HEK293 (cell line): ENCODE measurements at regions not wholly inside any gene's neighbourhood (a gene's known extent, or its start where the extent isn't known, plus 50 kb on each side); places are given as distances from the start of the nearest gene placed in this dataset.

Experiments
- KLF9 ChIP-seq: fragments of 450-650 bp; formaldehyde crosslinking; IDR thresholded peaks from 2 replicates; pipeline ENCODE4 v1.5.1; 2016; ENCODE audit warnings: missing biosample characterization, missing genetic modification characterization, low read depth
- MEIS1 ChIP-seq: sonication (generic); formaldehyde crosslinking; IDR thresholded peaks from 2 replicates; pipeline ENCODE4 v1.8.1; 2022; ENCODE audit warnings: missing genetic modification reagents, mild to moderate bottlenecking, borderline replicate concordance
- ZBTB1 ChIP-seq: fragments of 450-650 bp; formaldehyde crosslinking; IDR thresholded peaks from 2 replicates; pipeline ENCODE4 v1.5.1; 2016; ENCODE audit warnings: missing biosample characterization, missing genetic modification characterization
- ZBTB21 ChIP-seq: fragments of 450-650 bp; formaldehyde crosslinking; IDR thresholded peaks from 2 replicates; pipeline ENCODE4 v1.5.1; 2017; ENCODE audit warnings: missing biosample characterization, missing genetic modification characterization
- ZBTB7A ChIP-seq: fragments of 450-650 bp; formaldehyde crosslinking; IDR thresholded peaks from 2 replicates; pipeline ENCODE4 v1.5.1; 2016; ENCODE audit warnings: low read depth, missing biosample characterization, missing genetic modification characterization
- ZNF391 ChIP-seq: fragments of 450-650 bp; formaldehyde crosslinking; IDR thresholded peaks from 2 replicates; pipeline ENCODE4 v1.5.1; 2016; ENCODE audit warnings: low read depth, missing biosample characterization, missing genetic modification characterization, borderline replicate concordance
- ZNF558 ChIP-seq: fragments of 450-650 bp; formaldehyde crosslinking; IDR thresholded peaks from 2 replicates; pipeline ENCODE4 v1.5.1; 2016; ENCODE audit warnings: missing biosample characterization, missing genetic modification characterization
- ZNF660 ChIP-seq: fragments of 450-650 bp; IDR thresholded peaks from 2 replicates; pipeline ENCODE4 v1.5.1; 2018; ENCODE audit warnings: missing biosample characterization, mild to moderate bottlenecking, missing genetic modification characterization
- TF ChIP-seq, protein P1 (sequence below): fragments of 450-650 bp; formaldehyde crosslinking; IDR thresholded peaks from 2 replicates; pipeline ENCODE4 v1.5.1; 2016; ENCODE audit warnings: missing biosample characterization, missing genetic modification characterization
- TF ChIP-seq, protein P2 (sequence below): fragments of 450-650 bp; IDR thresholded peaks from 2 replicates; pipeline ENCODE4 v1.5.1; 2018; ENCODE audit warnings: missing biosample characterization, mild to moderate bottlenecking, missing genetic modification characterization
- TF ChIP-seq, protein P3 (sequence below): fragments of 450-650 bp; formaldehyde crosslinking; IDR thresholded peaks from 2 replicates; pipeline ENCODE4 v1.5.1; 2016; ENCODE audit warnings: missing biosample characterization, missing genetic modification characterization
- TF ChIP-seq, protein P4 (sequence below): fragments of 450-650 bp; formaldehyde crosslinking; IDR thresholded peaks from 2 replicates; pipeline ENCODE4 v1.5.1; 2017; ENCODE audit warnings: missing biosample characterization, missing genetic modification characterization
- TF ChIP-seq, protein P5 (sequence below): fragments of 450-650 bp; formaldehyde crosslinking; IDR thresholded peaks from 2 replicates; pipeline ENCODE4 v1.5.1; 2017; ENCODE audit warnings: missing biosample characterization, missing genetic modification characterization

DNA sequence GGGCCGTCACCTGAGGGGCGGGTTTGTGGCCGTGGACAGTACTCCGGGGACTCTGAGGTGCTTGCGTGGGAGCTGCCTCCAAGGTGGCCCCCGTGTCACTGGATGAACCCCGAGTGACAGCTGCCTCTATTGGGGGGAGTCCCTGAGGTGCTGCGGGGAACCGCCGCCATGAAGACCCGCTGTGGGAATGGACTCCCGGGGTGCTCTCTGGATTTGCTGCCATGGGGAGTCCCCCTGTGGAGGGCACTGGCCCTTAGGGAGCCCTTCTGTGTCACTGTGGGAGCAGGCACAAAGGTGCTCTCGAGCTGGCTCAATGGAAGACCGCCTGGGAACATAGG is 100.2 kb upstream of the CCL21 start:
- TF ChIP-seq, protein P1, sequence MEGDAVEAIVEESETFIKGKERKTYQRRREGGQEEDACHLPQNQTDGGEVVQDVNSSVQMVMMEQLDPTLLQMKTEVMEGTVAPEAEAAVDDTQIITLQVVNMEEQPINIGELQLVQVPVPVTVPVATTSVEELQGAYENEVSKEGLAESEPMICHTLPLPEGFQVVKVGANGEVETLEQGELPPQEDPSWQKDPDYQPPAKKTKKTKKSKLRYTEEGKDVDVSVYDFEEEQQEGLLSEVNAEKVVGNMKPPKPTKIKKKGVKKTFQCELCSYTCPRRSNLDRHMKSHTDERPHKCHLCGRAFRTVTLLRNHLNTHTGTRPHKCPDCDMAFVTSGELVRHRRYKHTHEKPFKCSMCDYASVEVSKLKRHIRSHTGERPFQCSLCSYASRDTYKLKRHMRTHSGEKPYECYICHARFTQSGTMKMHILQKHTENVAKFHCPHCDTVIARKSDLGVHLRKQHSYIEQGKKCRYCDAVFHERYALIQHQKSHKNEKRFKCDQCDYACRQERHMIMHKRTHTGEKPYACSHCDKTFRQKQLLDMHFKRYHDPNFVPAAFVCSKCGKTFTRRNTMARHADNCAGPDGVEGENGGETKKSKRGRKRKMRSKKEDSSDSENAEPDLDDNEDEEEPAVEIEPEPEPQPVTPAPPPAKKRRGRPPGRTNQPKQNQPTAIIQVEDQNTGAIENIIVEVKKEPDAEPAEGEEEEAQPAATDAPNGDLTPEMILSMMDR: no peak
- no peak for TF ChIP-seq ZBTB7A (tag by site-specific recombination)
- no peak for TF ChIP-seq ZNF558 (tag by site-specific recombination)
- TF ChIP-seq ZBTB1 (tag by site-specific recombination): no peak
- TF ChIP-seq, protein P2, sequence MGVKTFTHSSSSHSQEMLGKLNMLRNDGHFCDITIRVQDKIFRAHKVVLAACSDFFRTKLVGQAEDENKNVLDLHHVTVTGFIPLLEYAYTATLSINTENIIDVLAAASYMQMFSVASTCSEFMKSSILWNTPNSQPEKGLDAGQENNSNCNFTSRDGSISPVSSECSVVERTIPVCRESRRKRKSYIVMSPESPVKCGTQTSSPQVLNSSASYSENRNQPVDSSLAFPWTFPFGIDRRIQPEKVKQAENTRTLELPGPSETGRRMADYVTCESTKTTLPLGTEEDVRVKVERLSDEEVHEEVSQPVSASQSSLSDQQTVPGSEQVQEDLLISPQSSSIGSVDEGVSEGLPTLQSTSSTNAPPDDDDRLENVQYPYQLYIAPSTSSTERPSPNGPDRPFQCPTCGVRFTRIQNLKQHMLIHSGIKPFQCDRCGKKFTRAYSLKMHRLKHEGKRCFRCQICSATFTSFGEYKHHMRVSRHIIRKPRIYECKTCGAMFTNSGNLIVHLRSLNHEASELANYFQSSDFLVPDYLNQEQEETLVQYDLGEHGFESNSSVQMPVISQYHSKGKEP (tag by site-specific recombination): no peak
- TF ChIP-seq, protein P3, sequence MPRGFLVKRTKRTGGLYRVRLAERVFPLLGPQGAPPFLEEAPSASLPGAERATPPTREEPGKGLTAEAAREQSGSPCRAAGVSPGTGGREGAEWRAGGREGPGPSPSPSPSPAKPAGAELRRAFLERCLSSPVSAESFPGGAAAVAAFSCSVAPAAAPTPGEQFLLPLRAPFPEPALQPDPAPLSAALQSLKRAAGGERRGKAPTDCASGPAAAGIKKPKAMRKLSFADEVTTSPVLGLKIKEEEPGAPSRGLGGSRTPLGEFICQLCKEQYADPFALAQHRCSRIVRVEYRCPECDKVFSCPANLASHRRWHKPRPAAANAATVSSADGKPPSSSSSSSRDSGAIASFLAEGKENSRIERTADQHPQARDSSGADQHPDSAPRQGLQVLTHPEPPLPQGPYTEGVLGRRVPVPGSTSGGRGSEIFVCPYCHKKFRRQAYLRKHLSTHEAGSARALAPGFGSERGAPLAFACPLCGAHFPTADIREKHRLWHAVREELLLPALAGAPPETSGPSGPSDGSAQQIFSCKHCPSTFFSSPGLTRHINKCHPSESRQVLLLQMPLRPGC: no peak
- TF ChIP-seq, protein P4, sequence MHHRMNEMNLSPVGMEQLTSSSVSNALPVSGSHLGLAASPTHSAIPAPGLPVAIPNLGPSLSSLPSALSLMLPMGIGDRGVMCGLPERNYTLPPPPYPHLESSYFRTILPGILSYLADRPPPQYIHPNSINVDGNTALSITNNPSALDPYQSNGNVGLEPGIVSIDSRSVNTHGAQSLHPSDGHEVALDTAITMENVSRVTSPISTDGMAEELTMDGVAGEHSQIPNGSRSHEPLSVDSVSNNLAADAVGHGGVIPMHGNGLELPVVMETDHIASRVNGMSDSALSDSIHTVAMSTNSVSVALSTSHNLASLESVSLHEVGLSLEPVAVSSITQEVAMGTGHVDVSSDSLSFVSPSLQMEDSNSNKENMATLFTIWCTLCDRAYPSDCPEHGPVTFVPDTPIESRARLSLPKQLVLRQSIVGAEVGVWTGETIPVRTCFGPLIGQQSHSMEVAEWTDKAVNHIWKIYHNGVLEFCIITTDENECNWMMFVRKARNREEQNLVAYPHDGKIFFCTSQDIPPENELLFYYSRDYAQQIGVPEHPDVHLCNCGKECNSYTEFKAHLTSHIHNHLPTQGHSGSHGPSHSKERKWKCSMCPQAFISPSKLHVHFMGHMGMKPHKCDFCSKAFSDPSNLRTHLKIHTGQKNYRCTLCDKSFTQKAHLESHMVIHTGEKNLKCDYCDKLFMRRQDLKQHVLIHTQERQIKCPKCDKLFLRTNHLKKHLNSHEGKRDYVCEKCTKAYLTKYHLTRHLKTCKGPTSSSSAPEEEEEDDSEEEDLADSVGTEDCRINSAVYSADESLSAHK (tag by site-specific recombination): no peak
- no peak for TF ChIP-seq ZNF660 (tag by site-specific recombination)
- no peak for TF ChIP-seq MEIS1 (CRISPR knock-in tag)
- no peak for TF ChIP-seq KLF9 (tag by site-specific recombination)
- no peak for TF ChIP-seq ZNF391
- TF ChIP-seq ZBTB21 (tag by site-specific recombination): no peak
- TF ChIP-seq, protein P5, sequence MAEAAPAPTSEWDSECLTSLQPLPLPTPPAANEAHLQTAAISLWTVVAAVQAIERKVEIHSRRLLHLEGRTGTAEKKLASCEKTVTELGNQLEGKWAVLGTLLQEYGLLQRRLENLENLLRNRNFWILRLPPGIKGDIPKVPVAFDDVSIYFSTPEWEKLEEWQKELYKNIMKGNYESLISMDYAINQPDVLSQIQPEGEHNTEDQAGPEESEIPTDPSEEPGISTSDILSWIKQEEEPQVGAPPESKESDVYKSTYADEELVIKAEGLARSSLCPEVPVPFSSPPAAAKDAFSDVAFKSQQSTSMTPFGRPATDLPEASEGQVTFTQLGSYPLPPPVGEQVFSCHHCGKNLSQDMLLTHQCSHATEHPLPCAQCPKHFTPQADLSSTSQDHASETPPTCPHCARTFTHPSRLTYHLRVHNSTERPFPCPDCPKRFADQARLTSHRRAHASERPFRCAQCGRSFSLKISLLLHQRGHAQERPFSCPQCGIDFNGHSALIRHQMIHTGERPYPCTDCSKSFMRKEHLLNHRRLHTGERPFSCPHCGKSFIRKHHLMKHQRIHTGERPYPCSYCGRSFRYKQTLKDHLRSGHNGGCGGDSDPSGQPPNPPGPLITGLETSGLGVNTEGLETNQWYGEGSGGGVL: no peak
